K562 (cell line): ENCODE measurements at regions not wholly inside any gene's neighbourhood (a gene's known extent, or its start where the extent isn't known, plus 50 kb on each side); places are given as distances from the start of the nearest gene placed in this dataset.

Source experiments
- CBX3 ChIP-seq, 2 experiments: IDR thresholded peaks; 1 replicate in 1 of 2; 2 replicates in 1 of 2; pipeline ENCODE4 v1.6.1; 2012; ENCODE audit warnings: inconsistent platforms in 2 of 2, low read length in 2 of 2, borderline replicate concordance in 1 of 2, control low read depth in 1 of 2
- CHD1 ChIP-seq: fragments of 200-600 bp; sonication (generic); IDR thresholded peaks from one replicate; pipeline ENCODE4 v1.6.1; 2012; ENCODE audit warnings: mild to moderate bottlenecking, moderate library complexity, low read length, inconsistent platforms
- CREB1 ChIP-seq, 2 experiments: sonication (generic) in 1 of 2; formaldehyde crosslinking in 1 of 2; IDR thresholded peaks; 2 replicates each; pipeline versions ENCODE4 v1.6.1 to v1.8.0; 2012 to 2022; ENCODE audit warnings: inconsistent platforms in 1 of 2, mild to moderate bottlenecking in 1 of 2, missing genetic modification reagents in 1 of 2, moderate library complexity in 1 of 2
- HOXB6 ChIP-seq: fragments of 250-450 bp; sonication (Bioruptor Pico); IDR thresholded peaks from 2 replicates; pipeline ENCODE4 v1.5.1; 2022; ENCODE audit warnings: mild to moderate bottlenecking, borderline replicate concordance
- IRF2 ChIP-seq: sonication (generic); formaldehyde crosslinking; IDR thresholded peaks from 2 replicates; pipeline ENCODE4 v1.8.1; 2022; ENCODE audit warnings: mild to moderate bottlenecking, missing genetic modification reagents
- MCM5 ChIP-seq: fragments of 450-650 bp; IDR thresholded peaks from 2 replicates; pipeline ENCODE4 v1.6.1; 2016; ENCODE audit warnings: low read depth
- NBN ChIP-seq: fragments of 450-650 bp; IDR thresholded peaks from 2 replicates; pipeline ENCODE4 v1.6.1; 2016; ENCODE audit warnings: low read depth, mild to moderate bottlenecking
- POLR2A ChIP-seq: fragments of 450-650 bp; conservative IDR thresholded peaks from 2 replicates; pipeline ENCODE4 v1.6.1; 2016
- RBM39 ChIP-seq: fragments of 200-400 bp; formaldehyde crosslinking; optimal IDR thresholded peaks from 2 replicates; pipeline ENCODE3; 2018; ENCODE audit warnings: low read depth, low read length
- ZBTB7A ChIP-seq: IDR thresholded peaks from 2 replicates; pipeline ENCODE4 v1.6.1; 2011; ENCODE audit warnings: low read depth, mild to moderate bottlenecking, low read length, moderate library complexity, borderline replicate concordance; ENCODE audit not compliant: control insufficient read depth
- ZNF143 ChIP-seq: sonication (generic); formaldehyde crosslinking; IDR thresholded peaks from 2 replicates; pipeline ENCODE4 v1.9.0; 2022; ENCODE audit warnings: mild to moderate bottlenecking, missing genetic modification reagents
- TF ChIP-seq, protein P1 (sequence below), 3 experiments: IDR thresholded peaks in 2 of 3; conservative IDR thresholded peaks in 1 of 3; 2 replicates each; pipeline ENCODE4 v1.5.1; 2011 to 2012; ENCODE audit warnings: low read length in 3 of 3, mild to moderate bottlenecking in 3 of 3, control low read depth in 2 of 3, improper control_type of control experiment in 1 of 3, inconsistent platforms in 1 of 3, low read depth in 1 of 3, mixed read lengths in 1 of 3, moderate library complexity in 1 of 3; ENCODE audit not compliant: insufficient read depth in 2 of 3

- TF ChIP-seq CREB1 (IDR thresholded peaks at IDR 0.05) (no peak), CREB1 (CRISPR knock-in tag; IDR thresholded peaks at IDR 0.05) (no peak), HOXB6 (CRISPR knock-in tag) (no peak), POLR2A (no peak), MCM5 (no peak), IRF2 (CRISPR knock-in tag) (no peak), ZBTB7A (no peak), ZNF143 (CRISPR knock-in tag) (no peak), CBX3 (IDR thresholded peaks at IDR 0.05; ENCODE audit: borderline replicate concordance in 1 of 2, low read length in 2 of 2) (no peak), NBN (no peak), RBM39 (no peak), CHD1 (no peak)
- TF ChIP-seq, protein P1, sequence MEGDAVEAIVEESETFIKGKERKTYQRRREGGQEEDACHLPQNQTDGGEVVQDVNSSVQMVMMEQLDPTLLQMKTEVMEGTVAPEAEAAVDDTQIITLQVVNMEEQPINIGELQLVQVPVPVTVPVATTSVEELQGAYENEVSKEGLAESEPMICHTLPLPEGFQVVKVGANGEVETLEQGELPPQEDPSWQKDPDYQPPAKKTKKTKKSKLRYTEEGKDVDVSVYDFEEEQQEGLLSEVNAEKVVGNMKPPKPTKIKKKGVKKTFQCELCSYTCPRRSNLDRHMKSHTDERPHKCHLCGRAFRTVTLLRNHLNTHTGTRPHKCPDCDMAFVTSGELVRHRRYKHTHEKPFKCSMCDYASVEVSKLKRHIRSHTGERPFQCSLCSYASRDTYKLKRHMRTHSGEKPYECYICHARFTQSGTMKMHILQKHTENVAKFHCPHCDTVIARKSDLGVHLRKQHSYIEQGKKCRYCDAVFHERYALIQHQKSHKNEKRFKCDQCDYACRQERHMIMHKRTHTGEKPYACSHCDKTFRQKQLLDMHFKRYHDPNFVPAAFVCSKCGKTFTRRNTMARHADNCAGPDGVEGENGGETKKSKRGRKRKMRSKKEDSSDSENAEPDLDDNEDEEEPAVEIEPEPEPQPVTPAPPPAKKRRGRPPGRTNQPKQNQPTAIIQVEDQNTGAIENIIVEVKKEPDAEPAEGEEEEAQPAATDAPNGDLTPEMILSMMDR (IDR thresholded peaks at IDR 0.05 in 2 of 3, conservative IDR thresholded peaks at IDR 0.05 in 1 of 3; ENCODE audit: insufficient read depth in 2 of 3, low read depth in 1 of 3, low read length in 3 of 3), result no peak
These were observed 75.4 kb upstream of the SPACA1 start for GRCh38 chr6:87972279-87972678.
